Testis (tissue), 2 donors: ENCODE measurements at regions not wholly inside any gene's neighbourhood (a gene's known extent, or its start where the extent isn't known, plus 50 kb on each side); places are given as distances from the start of the nearest gene placed in this dataset.

Source experiments
- DNase-seq: peaks from one replicate; pipeline ENCODE4 v3.0.0-alpha.2; 2019
- H3K27ac ChIP-seq, 2 donors: fragments of 200-600 bp; sonication (generic); one replicate each; pipeline ENCODE4 v1.5.1; 2019
- H3K27me3 ChIP-seq: fragments of 200-600 bp; sonication (generic); one replicate; pipeline ENCODE4 v1.5.1; 2019
- H3K36me3 ChIP-seq: fragments of 200-600 bp; sonication (generic); one replicate; pipeline ENCODE4 v1.5.1; 2017; ENCODE audit warnings: low read depth; ENCODE audit errors: missing control alignments
- H3K4me1 ChIP-seq: fragments of 200-600 bp; sonication (generic); one replicate; pipeline ENCODE4 v1.5.1; 2019
- H3K4me3 ChIP-seq, 2 donors: fragments of 200-600 bp; sonication (generic); one replicate each; pipeline ENCODE4 v1.5.1; 2017 to 2019
- H3K9me3 ChIP-seq: fragments of 200-600 bp; sonication (generic); one replicate; pipeline ENCODE4 v1.5.1; 2017
- POLR2A ChIP-seq: fragments of 450-650 bp; IDR thresholded peaks from one replicate; pipeline ENCODE4 v1.6.1; 2017; ENCODE audit warnings: antibody characterized with exemption, mild to moderate bottlenecking, moderate library complexity
- WGBS, 2 donors: methylation state at CpG; one replicate each; pipeline ENCODE4 v1.1.5; 2018; 5-methylcytosine and 5-hydroxymethylcytosine counted together
- intact Hi-C: fragments of 100-400 bp; cut with DNase I; formaldehyde crosslinking; loops from one replicate; pipeline ENCODE4 v1.15.1; 2023; ENCODE audit warnings: low total_unique reads
- TF ChIP-seq, protein P1 (sequence below), 3 experiments: fragments of 450-650 bp in 2 of 3; fragments of 200-600 bp in 1 of 3; sonication (generic) in 1 of 3; IDR thresholded peaks; one replicate each; pipeline ENCODE4 v1.5.1; 2016 to 2019; ENCODE audit warnings: antibody characterized with exemption in 3 of 3, mild to moderate bottlenecking in 2 of 3, moderate library complexity in 1 of 3

GRCh38 chr19:46967578-46968032 lies 52.0 kb upstream of the NPAS1 start:
- peak; percentile 79 for DNase-seq
- H3K4me1 ChIP-seq: peaks cover 8% of the 10 kb centered on the region

More at GRCh38 chr19:46967578-46968032, 52.0 kb upstream of the NPAS1 start:
- TF ChIP-seq POLR2A: no peak
- TF ChIP-seq, protein P1, sequence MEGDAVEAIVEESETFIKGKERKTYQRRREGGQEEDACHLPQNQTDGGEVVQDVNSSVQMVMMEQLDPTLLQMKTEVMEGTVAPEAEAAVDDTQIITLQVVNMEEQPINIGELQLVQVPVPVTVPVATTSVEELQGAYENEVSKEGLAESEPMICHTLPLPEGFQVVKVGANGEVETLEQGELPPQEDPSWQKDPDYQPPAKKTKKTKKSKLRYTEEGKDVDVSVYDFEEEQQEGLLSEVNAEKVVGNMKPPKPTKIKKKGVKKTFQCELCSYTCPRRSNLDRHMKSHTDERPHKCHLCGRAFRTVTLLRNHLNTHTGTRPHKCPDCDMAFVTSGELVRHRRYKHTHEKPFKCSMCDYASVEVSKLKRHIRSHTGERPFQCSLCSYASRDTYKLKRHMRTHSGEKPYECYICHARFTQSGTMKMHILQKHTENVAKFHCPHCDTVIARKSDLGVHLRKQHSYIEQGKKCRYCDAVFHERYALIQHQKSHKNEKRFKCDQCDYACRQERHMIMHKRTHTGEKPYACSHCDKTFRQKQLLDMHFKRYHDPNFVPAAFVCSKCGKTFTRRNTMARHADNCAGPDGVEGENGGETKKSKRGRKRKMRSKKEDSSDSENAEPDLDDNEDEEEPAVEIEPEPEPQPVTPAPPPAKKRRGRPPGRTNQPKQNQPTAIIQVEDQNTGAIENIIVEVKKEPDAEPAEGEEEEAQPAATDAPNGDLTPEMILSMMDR (IDR thresholded peaks at IDR 0.05): no peak
- Histone ChIP-seq H3K27ac (no peak overlapping the region), H3K27me3 (no peaks in the 10 kb centered on the region), H3K4me3 (no peak overlapping the region), H3K9me3 (no peaks in the 10 kb centered on the region), H3K36me3 (no peaks in the 10 kb centered on the region)
- intact Hi-C loops: no loop called here
- WGBS, 2 donors: 24 to 47% methylated on average over 8 of the region's 8 CpGs
